Stimulated activated CD4-positive, alpha-beta T cell treated with anti-CD3 and anti-CD28 coated beads, TNF-alpha, amount 100 ng/mL, for 1 hour (primary cell): ENCODE measurements at regions not wholly inside any gene's neighbourhood (a gene's known extent, or its start where the extent isn't known, plus 50 kb on each side); places are given as distances from the start of the nearest gene placed in this dataset.

Source experiments
- DNase-seq, 3 donors: peaks; one replicate each; pipeline ENCODE4 v3.0.0-alpha.2; 2020; ENCODE audit warnings: low read depth in 3 of 3, low spot score in 1 of 3

DNA sequence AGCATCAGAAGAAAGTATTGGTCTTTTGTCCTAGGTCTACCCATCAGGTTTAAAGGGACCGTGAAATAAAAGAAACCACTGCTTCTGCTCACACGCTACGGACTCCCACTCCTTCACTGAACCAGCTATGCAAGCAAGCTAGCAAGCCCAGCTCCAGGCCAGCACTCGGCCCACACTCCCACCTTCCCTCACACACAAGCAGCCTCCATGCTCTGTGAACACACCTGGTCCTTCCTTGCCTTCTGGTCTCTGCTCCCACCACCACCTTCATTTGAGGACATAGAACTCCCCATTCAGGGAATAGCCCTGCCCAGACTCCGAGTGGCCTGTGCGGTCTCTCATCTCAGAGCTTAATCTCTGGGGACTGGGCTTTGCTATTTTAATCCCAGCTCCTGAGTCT, 436.4 kb upstream of the CDH4 start:
- no peak for DNase-seq

DNA sequence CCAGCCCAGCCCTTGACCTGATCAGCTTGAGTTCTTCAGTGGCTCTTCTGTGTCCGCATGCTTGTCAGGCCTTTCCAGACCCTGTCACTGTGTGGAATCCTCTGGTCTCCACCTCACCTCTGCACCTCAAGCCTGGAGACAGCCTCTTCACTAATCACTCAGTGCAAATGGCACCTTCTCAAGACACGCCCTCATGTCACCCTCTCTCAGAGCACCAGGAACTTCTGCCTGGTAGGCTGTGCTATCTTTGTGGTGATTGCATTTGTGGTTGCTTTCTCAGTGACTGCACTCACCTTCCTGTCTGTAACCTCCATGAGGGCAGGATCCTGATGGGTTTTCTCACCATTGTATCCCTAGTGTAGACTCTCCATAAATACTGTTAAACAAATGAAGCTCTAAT, 435.2 kb upstream of the CDH4 start:
- no peak for DNase-seq

DNA sequence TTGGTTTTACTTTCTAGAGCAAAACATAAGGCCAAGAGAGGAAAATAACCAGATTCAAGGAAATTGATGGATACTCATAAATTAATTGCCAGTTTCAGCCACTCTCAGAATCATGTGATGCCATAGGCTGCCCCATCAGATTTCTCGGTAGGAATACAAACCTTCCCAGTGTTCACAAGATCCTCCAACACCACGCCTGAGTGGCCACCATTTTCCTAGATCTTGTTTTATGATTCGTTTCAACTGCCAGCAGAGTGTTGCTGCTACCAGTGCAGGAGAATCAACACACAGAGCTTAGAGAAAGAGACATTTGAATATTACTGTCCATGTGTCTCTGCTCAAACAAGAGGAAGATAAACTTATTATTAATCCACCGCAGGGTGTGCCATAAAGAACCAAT, 434.2 kb upstream of the CDH4 start:
- no peak for DNase-seq

DNA sequence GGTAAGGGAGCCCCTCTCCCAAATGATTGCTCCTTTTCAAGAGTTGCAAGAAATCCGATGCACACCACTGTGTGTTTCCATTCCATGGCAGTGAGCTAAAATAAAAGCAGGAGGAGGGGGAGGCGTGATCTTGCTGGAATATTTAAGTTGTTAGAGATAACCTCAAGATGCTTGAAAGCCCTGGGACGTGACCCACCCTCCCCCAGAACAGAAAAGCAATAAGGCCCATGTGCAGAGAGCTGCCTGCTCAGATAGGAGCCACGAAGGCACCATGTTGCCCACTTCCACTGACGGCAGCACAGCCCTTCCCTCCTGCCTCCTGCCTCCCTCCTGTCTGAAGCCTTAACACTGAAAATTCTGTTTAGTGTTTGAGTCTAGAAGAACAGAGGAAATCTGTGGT, 432.6 kb upstream of the CDH4 start:
- no peak for DNase-seq

DNA sequence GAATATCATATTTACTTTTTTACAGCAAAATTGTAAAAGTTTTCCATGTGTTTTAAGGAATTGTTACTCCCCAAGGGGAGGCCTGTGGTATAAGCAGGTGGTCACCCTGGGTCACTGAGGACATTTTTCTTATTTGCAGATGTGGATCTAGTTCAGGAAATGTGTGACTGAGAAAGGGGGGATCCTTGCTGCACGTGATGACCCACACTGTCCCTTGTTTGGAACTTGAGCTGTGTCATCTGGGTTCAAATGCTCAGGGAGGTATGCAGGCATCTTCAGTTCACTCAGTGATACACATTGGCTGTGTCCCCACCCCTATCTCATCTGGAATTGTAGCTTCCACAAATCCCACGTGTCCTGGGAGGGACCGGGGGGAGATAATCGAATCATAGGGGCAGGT, 431.9 kb upstream of the CDH4 start:
- no peak for DNase-seq

DNA sequence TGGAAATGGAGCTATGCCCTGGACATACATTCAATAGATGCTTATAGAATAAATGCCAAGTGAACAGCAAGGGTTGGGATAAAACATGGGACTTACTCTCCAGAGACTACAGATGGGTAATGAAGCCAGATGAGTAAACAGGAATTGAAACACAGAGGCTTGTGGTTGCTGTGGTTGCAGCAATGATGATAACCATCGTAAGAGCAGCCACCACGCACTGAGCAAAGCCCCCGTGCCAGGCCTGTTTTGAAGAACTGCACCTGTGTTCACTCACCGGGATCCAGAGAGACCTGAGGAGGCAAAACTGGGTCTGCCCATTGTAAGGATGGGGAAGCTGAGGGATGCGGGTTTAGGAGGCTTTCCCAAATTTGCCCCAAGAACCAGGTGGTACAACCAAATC, 431.1 kb upstream of the CDH4 start:
- DNase-seq: no peak

DNA sequence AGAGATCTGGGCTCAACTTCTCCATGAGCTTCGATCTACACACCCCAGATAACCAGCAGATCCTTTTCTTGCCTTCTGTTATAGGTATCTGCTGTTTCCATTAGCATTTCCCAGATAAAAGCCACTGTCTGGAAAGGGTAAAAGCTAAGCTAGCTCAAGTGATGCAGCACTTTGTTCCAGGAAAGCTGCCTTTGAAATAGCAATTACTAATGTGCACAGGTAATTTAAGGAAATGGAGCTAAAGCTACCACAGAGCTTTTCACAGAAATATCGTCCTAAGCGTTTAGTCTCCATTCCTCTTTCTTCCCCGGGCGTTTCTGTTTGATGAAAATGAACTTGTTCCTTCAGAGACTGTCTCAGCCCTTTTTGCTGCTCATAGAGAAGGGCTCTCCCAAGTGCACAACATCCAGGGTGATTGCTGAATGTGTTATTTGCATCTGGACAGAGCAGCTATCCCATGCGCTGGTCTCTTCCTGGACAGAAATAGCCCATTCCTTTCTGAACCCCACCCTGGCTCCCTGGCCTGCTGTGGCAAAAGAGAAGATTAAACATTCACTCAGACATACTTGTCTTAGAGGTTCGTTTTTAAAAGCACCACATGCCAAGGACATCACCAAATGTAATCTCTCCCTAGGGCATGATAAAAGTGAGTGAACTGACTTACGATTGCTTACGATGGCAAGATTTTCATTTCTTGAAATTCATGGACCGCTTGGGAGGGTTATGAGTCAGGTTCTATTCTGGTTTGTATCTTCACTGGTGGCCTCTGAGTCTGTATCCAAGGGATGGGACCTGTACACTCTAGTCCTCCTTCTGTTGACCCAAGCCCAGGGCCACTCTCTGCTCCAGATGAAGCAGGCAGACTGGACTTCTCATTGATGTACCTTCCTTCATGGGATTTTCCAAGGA, 429.1 kb upstream of the CDH4 start:
- DNase-seq: no peak

DNA sequence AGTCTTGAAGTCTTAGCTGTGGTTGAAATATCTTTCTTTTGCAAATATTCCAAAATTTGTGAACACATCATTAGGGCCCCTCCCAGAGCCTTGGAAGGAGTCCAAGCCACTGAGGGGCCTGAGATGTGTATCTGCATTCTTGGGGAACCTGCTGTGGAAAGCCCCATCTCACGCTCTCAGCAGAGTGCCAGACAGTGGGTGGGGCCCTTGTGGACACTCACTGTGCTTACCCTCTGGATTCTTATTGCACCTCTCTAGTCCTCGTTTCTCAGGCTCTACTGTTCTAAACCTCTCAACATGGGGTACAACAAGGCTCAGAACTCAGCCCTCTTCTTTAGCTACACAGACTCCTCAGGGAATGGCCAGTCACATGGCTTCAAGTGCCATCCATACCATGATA, 416.2 kb upstream of the CDH4 start:
- no peak for DNase-seq

DNA sequence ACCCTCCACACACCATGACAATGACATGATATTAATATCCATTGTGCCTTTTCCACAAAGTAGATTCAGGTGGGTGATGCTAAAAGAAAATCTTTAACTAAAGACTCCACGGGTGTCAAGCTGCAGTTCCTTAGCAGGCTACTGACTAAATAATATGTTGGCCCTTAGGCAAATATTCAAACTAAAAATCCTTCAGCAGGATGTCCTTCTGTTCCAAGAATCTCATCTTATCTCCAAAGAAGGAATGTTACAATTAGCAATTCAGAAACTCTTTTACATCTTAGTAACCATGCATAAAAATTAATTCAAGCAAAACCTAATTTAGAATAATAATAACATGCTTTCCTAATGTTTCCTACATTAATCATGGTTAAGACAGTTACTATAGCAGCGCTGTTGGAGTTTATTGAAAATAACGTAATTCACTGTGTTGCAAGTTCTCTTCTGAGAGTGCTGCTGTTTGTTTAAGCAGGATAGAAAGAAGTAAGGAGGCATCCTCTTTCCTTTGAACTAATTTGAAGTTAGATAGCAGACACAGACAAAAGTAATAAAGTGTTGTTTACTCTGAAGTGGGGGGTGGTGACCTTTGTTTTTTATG, 414.8 kb upstream of the CDH4 start:
- DNase-seq: no peak

DNA sequence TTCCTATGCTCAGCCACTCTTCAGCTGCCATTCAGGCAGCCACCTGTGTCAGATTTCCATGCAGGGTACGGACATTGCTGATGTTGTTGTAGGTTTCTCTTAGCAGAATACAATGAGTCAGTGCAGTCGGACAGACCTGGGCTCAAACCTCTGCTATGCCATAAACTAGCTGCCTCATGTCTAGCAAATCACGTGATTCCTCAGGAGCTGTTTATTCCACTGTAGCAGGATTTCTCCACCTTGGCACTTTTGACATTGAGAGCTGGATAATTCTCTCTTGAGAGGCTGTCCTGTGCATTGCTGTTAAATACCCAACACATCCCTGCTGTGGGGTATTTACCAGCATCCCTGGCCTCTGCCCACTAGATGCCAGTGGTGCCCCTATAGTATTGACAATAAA, 413.8 kb upstream of the CDH4 start:
- DNase-seq: no peak

DNA sequence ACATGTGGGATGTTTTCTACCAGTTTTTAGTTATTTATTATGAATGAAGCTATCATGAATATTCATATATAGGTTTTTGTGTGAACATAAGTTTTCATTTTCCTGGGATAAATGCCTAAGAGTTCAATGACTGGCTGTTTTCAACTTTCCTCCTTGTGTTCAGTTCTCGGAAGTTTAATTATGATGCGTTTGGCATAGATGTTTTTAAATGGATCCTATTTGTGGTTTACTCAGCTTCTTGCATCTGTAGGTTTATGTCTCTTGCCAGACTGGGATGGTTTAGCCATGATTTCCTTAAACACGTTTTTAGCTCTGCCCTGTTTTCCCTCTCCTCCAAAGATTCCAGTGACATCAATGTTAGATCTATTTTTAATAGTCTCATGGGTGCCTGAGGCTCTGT, 411.1 kb upstream of the CDH4 start:
- DNase-seq: no peak

DNA sequence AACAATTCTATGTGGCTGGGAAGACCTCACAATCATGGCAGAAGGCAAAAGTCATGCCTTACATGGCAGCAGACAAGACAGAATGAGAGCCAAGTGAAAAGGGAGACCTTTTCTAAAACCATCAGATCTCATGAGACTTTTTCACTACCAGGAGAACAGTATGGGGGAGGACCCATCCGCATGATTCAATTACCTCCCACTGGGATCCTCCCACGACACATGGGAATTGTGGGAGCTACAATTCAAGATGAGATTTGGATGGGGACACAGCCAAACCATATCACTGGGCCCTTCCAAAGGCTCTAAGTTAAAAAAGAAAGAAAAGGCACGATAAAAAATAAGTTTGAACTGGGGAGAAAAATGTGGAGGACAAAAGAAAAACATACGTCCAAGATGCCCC, 406.9 kb upstream of the CDH4 start:
- no peak for DNase-seq

DNA sequence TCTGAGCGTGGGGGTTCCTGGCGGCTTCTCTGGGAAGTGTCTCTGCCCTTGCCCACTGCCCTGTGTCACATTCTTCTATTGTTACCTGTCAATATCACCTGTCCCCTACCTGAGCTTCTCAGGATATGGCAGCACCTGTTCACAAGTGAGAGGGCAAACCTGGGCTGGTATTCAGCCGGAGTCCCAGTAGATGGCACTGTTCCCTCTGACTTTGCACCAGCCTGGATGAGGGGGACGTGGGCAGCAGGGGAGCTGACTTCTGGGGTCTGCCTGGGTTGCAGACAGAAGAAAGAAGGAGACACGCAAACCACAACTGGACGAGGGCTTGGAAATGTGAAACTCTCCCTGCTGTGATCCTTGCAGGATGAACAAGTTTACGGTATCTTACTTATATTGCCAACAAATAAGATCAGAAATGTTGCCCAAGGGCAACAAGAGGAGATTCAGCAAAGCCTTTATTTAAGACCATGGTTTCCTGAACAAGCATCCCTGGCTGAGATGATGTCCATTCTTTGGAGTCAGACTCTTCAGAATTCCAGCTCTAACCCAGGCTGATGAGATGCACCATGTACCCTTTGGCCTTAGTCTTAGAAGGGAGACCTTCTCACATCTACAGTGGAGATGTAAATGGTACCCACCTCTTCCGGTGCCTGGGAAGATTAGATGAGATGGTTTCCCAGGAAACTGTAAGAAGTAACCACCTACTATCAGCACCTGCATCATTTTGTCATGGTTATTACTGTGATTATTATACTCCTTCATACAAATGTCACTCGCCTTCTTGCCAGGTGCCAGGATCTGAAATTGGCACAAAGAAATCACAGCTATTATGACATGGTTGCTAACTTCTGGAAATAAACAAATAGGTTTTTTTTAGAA, 400.0 kb upstream of the CDH4 start:
- DNase-seq: no peak

DNA sequence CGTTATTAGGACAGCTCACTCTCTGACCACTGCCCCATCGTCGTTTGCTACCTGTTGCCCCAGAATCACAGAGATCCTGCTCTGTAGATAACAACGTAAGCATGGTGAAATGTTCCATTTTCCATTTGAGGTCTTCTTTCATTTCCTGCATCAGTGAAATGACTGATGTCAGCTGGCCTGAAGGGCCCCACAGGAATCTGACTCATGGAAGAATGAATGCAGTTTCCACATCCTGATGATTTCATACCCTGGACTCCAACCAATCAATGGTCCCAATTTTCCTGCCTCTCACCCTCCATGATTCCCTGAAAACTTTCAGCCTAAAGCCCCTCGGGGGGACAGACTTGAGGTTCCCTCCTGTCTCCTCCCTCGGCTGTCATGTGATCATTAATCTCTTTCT, 394.4 kb upstream of the CDH4 start:
- no peak for DNase-seq

DNA sequence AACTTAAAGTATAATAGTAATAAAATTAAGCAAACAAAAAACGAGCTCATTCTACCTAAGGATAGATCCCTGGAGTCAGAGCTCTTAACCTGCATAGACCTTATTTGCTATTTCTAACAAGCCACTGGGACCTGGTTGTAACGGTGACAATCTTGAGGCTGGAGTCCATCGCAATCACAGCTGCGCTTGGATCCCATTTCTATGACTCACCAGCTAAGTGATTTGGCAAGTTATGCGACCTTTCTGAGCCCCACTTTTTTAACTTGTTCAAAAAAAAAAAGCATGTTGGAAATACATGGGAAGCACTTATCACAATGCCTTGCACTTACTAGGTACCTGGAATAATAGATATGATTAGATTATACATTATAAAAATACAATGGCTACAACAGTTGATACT, 389.5 kb upstream of the CDH4 start:
- DNase-seq: no peak

DNA sequence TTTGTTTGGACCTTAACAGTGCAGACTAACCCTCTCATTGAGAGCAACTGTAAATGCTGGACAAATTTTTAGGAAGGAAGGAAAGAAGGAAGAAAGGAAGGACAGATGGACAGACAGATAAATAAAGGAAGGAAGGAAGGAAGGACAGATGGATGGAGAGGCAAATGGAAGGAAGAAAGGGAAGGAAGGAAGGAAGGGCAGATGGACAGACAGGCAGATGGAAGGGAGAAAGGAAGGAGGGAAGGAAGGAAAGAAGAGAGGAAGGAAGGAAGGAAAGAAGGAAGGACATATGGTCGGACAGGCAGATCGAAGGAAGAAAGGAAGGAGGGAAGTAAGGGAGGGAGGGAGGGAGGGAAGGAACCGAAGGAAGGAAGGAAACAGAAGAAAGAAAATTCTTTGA, 388.5 kb upstream of the CDH4 start:
- DNase-seq: no peak

DNA sequence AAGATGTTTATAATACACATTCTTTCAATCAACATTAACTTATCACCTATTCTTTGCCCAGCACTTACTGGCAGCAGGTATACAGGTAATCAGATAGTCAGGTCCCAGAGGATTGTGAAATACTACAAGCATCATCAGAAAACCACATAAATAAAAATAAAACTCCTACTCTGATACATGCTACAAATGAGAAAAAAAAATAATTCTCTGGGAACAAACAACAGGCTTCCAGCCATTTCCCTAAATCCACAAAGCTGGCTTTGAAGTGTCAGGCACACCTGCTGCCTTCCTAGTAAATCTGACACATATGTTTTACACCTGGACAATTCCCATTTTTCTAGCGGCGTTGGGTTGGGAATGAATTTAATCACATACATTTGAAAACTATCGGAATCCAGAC, 384.5 kb upstream of the CDH4 start:
- no peak for DNase-seq

DNA sequence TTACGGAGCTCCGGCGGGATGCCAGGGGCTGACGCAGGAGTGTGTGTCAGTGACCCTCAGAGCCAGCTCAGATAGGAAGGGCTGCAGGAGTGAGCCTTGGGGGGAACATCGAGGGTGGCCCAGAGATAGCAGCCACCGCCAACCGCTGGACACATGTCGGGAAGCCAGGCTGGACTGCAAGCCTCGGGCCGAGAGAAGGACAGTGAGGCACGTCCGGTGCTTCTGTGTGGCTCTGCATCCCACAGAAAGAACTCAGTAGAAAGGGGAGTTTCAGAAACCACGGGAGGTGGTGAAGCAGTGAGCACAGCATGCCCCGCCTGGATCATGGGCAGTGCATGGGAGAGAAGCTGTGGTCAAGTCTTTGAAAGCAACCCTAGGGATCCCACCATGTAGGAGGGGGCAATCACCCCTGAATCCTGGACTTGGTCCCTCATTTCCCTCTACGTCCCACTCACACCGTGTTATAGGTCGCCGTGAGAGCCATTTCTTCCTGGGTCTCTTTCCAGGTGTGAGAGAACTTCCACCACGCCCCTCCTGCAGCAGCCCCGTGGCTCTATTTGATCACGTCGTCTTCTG, 383.7 kb upstream of the CDH4 start:
- no peak for DNase-seq

DNA sequence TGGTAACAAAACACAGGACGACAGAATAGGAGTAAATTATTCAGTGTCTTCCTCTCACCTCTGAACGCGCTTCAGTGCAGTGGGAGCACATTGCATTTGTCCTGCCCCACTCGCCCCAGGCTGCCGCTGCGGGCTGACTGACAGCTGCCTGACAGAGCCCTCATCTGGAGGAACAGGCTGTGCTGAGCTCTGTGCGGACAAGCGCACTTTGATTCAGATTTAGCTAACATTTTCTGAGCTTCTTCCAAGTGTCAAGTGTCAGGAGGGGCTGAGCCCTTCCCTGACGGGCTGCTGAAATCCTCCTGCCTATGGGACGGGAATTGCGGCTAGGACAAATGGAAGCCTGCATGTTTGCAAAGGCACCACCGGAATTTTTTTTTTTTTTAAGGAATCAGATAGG, 383.0 kb upstream of the CDH4 start:
- DNase-seq: no peak

DNA sequence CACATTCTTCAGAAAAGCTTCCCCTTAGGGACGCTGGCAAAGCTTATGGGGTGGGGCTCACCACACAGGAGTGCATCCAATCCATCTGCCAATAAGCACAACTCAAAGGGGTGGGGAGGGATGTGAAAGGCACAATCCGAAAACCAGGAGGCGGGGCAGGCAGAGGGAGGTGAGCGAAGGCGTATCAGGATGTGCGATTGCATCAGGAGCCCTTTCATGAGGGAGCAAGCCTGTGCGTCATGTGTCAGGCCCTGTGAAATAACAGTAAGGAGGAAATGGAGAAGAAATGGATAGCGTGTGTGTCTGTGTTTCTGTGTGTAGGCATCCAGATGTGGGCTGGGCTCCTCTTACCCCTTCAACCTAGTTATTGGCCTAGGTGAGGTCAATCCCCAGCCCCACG, 382.4 kb upstream of the CDH4 start:
- no peak for DNase-seq

DNA sequence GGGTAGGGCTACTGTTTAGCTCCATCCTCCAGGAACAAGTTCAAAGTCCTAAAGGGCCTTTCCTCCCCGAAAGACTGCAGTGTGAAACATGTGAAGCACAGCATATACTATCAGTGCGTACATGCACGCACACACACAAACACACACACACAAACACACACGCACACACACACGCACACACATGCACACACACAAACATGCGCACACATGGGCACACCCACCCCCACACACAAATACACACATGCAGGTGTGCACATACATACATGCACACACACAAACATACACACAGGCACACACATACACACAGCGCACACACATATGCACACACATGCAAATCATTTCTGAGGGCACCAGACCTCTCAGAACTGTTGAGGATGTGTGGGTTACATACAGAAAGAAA, 382.0 kb upstream of the CDH4 start:
- no peak for DNase-seq

DNA sequence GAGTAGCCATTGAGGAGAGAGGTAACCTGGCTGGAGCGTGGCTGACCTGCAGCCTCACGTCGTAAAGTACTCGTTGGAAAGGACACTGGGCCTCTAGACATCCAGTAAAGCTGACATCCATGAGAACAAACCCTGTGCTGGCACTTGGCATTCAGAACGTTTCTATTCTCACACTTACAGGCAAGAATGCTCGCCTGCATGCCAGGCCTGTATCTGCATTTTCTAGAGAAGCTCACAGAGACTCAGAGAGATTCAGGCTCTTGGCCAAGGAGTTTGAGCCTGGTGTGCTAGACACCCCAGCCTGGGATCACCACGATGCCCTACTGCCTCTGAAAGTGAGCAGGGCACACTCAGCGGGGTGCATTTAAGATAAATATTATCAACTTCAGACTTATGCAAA, 379.8 kb upstream of the CDH4 start:
- DNase-seq: no peak
